SJSA1 (cell line): ENCODE measurements at regions not wholly inside any gene's neighbourhood (a gene's known extent, or its start where the extent isn't known, plus 50 kb on each side); places are given as distances from the start of the nearest gene placed in this dataset.

Experiments
- DNase-seq, 2 experiments: peaks; one replicate each; pipeline ENCODE4 v3.0.0-alpha.2; 2015 to 2020; ENCODE audit warnings: low spot score in 2 of 2, low read depth in 1 of 2
- H3K27ac ChIP-seq: fragments of 250-450 bp; sonication (Bioruptor Pico); 2 replicates; pipeline ENCODE4 v1.5.1; 2020; ENCODE audit warnings: mild to moderate bottlenecking, moderate library complexity
- H3K27me3 ChIP-seq: fragments of 250-450 bp; sonication (Bioruptor Pico); replicated peaks from 2 replicates; pipeline ENCODE4 v1.5.1; 2020; ENCODE audit warnings: mild to moderate bottlenecking, moderate library complexity
- H3K36me3 ChIP-seq: fragments of 250-450 bp; sonication (Bioruptor Pico); 2 replicates; pipeline ENCODE4 v1.5.1; 2020; ENCODE audit warnings: mild to moderate bottlenecking
- H3K4me1 ChIP-seq: fragments of 250-450 bp; sonication (Bioruptor Pico); replicated peaks from 2 replicates; pipeline ENCODE4 v1.6.1; 2021; ENCODE audit warnings: mild to moderate bottlenecking
- H3K4me3 ChIP-seq: fragments of 250-450 bp; sonication (Bioruptor Pico); 2 replicates; pipeline ENCODE4 v1.5.1; 2020; ENCODE audit warnings: mild to moderate bottlenecking
- H3K9me3 ChIP-seq: fragments of 250-450 bp; sonication (Bioruptor Pico); replicated peaks from 2 replicates; pipeline ENCODE4 v1.5.1; 2020; ENCODE audit warnings: mild to moderate bottlenecking

DNA sequence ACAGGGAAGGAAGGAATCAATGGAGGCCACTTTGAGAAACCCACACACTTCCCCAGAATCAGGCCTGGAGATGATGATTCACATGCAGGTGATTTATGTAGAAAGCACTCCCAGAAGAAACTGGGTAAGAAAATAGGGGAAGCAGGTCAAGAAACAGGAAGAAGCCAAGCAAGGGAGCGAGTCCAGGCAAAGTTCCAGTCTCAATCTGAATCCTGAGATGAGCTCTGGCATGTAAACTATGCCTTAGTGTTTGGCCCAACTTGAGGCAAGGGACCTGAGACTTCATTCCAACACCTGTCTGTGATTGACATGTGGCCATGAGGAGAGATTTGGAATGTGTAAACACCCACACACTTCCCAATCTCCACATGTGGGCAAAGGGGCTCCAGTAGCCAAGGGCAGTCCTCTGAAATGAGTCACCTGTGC is 61.6 kb upstream of the CTNNB1 start:
- H3K27ac ChIP-seq: no peak overlapping the region
- no peaks in the 10 kb centered on the region for H3K27me3 ChIP-seq
- H3K4me1 ChIP-seq: no peaks in the 10 kb centered on the region
- H3K4me3 ChIP-seq: no peak overlapping the region
- H3K9me3 ChIP-seq: no peaks in the 10 kb centered on the region
- no peaks in the 10 kb centered on the region for H3K36me3 ChIP-seq
- no peak for DNase-seq

- no peak for DNase-seq
Measured at GRCh38 chr3:41138146-41138545, 61.2 kb upstream of the CTNNB1 start.

DNA sequence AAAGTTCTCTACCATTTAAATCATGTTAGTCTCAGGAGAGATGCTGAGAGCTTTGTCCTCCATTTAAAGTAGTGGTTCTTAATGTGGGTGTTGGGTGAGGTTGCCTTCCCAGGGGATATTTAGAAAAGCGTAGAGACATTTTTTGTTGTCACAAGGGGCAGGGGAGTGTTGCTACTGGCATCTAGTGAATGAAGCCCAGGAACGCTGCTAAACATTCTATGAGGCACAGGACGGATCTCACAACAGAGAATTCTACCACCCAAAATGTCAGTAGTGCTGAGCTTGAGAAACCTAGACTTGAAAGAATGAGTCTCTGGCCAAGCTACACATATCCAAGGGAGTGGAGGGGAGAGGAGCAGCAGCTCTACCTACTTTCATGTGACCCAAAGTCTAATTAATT is 60.7 kb upstream of the CTNNB1 start:
- no peak for DNase-seq
- no peaks in the 10 kb centered on the region for H3K4me1 ChIP-seq
- H3K27me3 ChIP-seq: no peaks in the 10 kb centered on the region
- H3K9me3 ChIP-seq: no peaks in the 10 kb centered on the region
- no peak overlapping the region for H3K4me3 ChIP-seq
- H3K27ac ChIP-seq: no peak overlapping the region
- no peaks in the 10 kb centered on the region for H3K36me3 ChIP-seq

More at GRCh38 chr3:41138146-41138545, 61.2 kb upstream of the CTNNB1 start:
- H3K27ac ChIP-seq: no peak overlapping the region
- H3K27me3 ChIP-seq: no peaks in the 10 kb centered on the region
- H3K4me1 ChIP-seq: no peaks in the 10 kb centered on the region
- H3K4me3 ChIP-seq: no peak overlapping the region
- no peaks in the 10 kb centered on the region for H3K9me3 ChIP-seq
- H3K36me3 ChIP-seq: no peaks in the 10 kb centered on the region

DNA sequence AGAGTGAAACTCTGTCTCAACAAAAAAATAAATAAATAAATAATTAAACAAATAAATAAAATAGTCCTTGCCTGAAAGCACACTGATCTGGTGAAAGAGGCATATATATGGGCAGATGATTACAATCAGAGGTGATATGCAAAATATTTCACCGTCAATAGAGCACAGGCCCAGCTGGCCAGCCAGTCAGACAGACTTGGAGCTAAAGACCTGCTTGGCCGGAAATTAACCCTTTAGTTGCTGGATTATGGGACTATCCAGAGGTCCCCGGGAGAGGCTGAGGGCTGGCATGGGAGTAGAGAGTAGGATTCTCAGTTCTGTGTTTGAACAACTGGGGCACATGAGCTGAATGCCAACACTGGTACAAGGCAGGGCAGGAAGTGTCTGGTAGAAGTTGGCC is 59.1 kb upstream of the CTNNB1 start:
- no peak overlapping the region for H3K27ac ChIP-seq
- H3K27me3 ChIP-seq: no peaks in the 10 kb centered on the region
- H3K36me3 ChIP-seq: no peaks in the 10 kb centered on the region
- no peak overlapping the region for H3K4me3 ChIP-seq
- no peak for DNase-seq
- H3K4me1 ChIP-seq: no peaks in the 10 kb centered on the region
- H3K9me3 ChIP-seq: no peaks in the 10 kb centered on the region

DNA sequence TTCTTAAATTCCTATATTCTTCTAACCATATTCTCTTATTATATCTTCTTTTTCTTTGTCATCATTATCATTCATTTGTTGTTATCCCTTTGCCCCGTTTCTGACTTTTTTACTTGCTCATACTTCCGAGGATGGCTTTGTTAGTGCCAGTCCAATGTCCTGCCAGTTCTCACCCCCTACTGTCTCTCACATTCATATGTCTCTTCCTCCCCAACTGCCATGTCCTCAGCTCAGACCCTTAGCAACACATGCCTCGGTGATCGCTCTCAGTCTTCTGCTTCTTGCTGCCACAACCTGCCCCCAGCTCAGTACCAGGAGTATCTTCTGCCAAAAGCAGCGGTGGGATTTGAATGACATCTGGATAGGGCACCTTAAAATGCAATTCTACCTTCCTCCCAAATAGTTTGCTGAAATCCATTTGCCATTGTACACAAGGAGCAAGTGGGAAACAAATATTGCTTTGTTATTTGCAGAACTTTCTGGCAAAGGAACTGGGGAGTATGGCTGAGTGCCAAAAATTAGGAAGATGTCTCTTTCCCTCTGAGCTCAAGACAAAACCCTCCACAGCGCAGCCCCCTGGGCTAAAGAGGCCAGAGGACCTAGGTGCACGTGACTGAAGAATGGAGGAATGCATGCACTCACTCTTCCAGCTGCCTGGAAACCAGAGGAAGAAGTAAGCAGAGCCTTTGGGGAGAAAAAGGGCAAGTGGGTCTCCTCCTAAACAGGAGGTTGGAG is 57.7 kb upstream of the CTNNB1 start:
- DNase-seq: no peak

DNA sequence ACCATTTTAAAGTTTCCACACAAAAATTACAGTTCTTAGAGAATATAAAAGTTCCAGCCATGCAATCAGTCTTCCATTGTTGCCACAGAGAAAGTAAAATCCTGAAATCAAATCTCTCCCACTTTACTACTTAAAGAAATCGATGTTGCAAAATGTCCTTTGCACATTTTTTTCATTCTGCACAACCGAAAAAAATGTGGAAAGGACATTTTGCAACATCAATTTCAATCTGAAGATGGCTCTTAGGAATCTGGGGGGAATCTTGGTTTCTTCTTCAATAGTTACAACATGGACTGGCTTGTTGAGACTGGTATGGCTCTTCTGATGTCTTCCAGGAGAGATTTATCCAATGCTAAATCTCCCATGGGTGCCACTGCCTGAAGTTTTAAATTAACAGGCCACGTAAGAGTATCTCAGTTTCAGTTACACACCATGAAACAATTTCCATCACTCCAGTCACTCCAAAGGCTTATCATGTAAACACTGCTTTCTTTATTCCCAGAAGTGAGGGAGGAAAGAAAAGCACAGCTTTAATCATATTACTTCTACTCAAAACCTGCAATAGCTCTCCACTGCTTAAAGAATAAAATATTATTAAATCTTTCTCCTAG is 55.8 kb upstream of the CTNNB1 start:
- no peak overlapping the region for H3K4me3 ChIP-seq
- no peaks in the 10 kb centered on the region for H3K27me3 ChIP-seq
- H3K9me3 ChIP-seq: no peaks in the 10 kb centered on the region
- DNase-seq: no peak
- no peaks in the 10 kb centered on the region for H3K36me3 ChIP-seq
- H3K4me1 ChIP-seq: no peaks in the 10 kb centered on the region
- H3K27ac ChIP-seq: no peak overlapping the region

More for the DNA sequence above, 57.7 kb upstream of the CTNNB1 start:
- Histone ChIP-seq H3K27ac (no peak overlapping the region), H3K27me3 (no peaks in the 10 kb centered on the region), H3K9me3 (no peaks in the 10 kb centered on the region), H3K4me1 (no peaks in the 10 kb centered on the region), H3K36me3 (no peaks in the 10 kb centered on the region), H3K4me3 (no peak overlapping the region)

DNA sequence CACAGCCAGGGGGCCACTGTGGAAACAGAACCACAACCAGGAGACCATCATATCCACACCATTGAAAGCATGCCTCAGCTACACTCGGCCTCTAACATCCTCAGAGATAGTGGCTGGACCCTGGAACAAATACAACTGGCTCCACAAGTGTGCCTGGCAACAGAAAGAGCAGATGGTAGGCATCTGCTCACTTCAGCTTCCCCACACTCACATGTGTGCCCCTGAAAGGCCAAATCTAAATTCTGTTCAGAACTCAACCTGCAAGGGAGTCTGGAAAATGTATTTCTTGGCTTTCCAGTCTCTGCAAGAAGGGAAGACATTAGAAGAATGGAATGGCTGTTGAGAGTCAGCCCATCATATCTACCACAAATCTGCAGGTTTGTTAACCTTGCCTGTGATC is 54.7 kb upstream of the CTNNB1 start:
- Histone ChIP-seq H3K4me1 (no peaks in the 10 kb centered on the region), H3K4me3 (no peak overlapping the region)

GRCh38 chr3:41148478-41148877 is 50.8 kb upstream of the CTNNB1 start:
- no peak for DNase-seq
- Histone ChIP-seq H3K4me3 (no peak overlapping the region), H3K9me3 (no peaks in the 10 kb centered on the region), H3K36me3 (no peaks in the 10 kb centered on the region), H3K27ac (no peak overlapping the region), H3K4me1 (no peaks in the 10 kb centered on the region), H3K27me3 (no peaks in the 10 kb centered on the region)

More for the DNA sequence above, 54.7 kb upstream of the CTNNB1 start:
- no peaks in the 10 kb centered on the region for H3K9me3 ChIP-seq
- H3K27ac ChIP-seq: no peak overlapping the region
- no peaks in the 10 kb centered on the region for H3K36me3 ChIP-seq
- no peak for DNase-seq
- H3K27me3 ChIP-seq: no peaks in the 10 kb centered on the region

GRCh38 chr3:41148901-41149300 is 50.4 kb upstream of the CTNNB1 start:
- no peaks in the 10 kb centered on the region for H3K4me1 ChIP-seq
- H3K27ac ChIP-seq: no peak overlapping the region
- H3K27me3 ChIP-seq: no peaks in the 10 kb centered on the region
- H3K9me3 ChIP-seq: no peaks in the 10 kb centered on the region
- no peak for DNase-seq
- no peak overlapping the region for H3K4me3 ChIP-seq
- H3K36me3 ChIP-seq: no peaks in the 10 kb centered on the region
